Suprapubic skin (tissue), 4 donors: ENCODE measurements at regions not wholly inside any gene's neighbourhood (a gene's known extent, or its start where the extent isn't known, plus 50 kb on each side); places are given as distances from the start of the nearest gene placed in this dataset.

Experiments used
- POLR2A ChIP-seq, 2 donors: fragments of 450-650 bp; IDR thresholded peaks; one replicate each; pipeline ENCODE4 v1.6.1; 2017; ENCODE audit warnings: antibody characterized with exemption in 2 of 2, mild to moderate bottlenecking in 2 of 2, moderate library complexity in 2 of 2
- POLR2AphosphoS5 ChIP-seq, 3 donors: sonication (generic); formaldehyde crosslinking; IDR thresholded peaks; one replicate each; pipeline ENCODE4 v1.6.1; 2017; ENCODE audit warnings: antibody characterized with exemption in 3 of 3
- TF ChIP-seq, protein P1 (sequence below), 2 donors: fragments of 200-600 bp in 1 of 2; fragments of 450-650 bp in 1 of 2; sonication (generic) in 1 of 2; IDR thresholded peaks; one replicate each; pipeline ENCODE4 v1.5.1; 2016 to 2019; ENCODE audit warnings: antibody characterized with exemption in 2 of 2, mild to moderate bottlenecking in 1 of 2, moderate library complexity in 1 of 2

DNA sequence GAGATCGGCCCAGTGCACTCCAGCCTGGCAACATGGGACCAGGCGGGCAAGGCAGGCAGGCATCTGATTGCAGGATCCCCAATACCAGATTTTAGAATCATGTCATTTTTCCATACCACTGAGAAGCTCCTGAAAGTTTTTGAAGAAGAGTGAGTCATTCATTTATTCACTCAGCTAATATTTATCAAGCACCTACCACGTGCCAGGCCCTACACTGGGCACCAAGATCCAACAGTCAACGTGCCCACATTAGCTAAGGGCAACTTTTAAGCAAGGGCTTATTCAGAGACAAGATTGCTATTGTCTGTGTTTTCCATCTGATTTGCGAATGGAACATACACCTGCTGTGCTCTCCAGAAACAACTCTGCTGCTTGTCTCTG lies 126.8 kb upstream of the LGALSL start:
- TF ChIP-seq, protein P1, sequence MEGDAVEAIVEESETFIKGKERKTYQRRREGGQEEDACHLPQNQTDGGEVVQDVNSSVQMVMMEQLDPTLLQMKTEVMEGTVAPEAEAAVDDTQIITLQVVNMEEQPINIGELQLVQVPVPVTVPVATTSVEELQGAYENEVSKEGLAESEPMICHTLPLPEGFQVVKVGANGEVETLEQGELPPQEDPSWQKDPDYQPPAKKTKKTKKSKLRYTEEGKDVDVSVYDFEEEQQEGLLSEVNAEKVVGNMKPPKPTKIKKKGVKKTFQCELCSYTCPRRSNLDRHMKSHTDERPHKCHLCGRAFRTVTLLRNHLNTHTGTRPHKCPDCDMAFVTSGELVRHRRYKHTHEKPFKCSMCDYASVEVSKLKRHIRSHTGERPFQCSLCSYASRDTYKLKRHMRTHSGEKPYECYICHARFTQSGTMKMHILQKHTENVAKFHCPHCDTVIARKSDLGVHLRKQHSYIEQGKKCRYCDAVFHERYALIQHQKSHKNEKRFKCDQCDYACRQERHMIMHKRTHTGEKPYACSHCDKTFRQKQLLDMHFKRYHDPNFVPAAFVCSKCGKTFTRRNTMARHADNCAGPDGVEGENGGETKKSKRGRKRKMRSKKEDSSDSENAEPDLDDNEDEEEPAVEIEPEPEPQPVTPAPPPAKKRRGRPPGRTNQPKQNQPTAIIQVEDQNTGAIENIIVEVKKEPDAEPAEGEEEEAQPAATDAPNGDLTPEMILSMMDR (IDR thresholded peaks at IDR 0.05), result no peak
- no peak for TF ChIP-seq POLR2AphosphoS5 (IDR thresholded peaks at IDR 0.05)
- no peak for TF ChIP-seq POLR2A (IDR thresholded peaks at IDR 0.05)
